Stimulated activated CD4-positive, alpha-beta T cell treated with anti-CD3 and anti-CD28 coated beads, Interleukin-1b, Interleukin-23, amount 100 ng/mL, for 4 hours (primary cell): ENCODE measurements at regions not wholly inside any gene's neighbourhood (a gene's known extent, or its start where the extent isn't known, plus 50 kb on each side); places are given as distances from the start of the nearest gene placed in this dataset.
"Not testable (repeated sequence)": the region's sequence is repeated elsewhere in the genome, so short reads cannot be mapped to it uniquely, and the experiment has no call there.

Experiments
- DNase-seq, 2 donors: peaks; one replicate each; pipeline ENCODE4 v3.0.0-alpha.2; 2020; ENCODE audit warnings: low read depth in 2 of 2

DNA sequence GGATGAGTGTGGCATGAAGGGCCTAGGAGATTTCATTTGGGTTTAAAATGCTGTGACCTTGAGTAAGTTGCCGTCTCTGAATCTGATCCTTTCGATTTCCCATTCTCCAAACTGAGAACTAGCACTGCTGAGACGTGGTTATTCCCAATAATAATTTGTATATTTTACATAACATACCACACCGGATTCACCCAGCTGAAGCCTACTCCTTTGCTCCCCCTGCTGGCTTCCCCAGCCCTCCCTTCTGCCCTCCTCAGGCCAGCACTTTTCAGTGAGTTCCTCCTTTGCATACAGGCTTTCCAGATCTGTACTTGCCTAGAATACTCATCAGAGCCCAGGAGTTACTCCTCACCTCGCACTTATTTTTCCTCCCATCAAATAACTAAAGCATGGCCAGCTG is 255.1 kb downstream of the OR4F29 start:
- not testable (repeated sequence) for DNase-seq

DNA sequence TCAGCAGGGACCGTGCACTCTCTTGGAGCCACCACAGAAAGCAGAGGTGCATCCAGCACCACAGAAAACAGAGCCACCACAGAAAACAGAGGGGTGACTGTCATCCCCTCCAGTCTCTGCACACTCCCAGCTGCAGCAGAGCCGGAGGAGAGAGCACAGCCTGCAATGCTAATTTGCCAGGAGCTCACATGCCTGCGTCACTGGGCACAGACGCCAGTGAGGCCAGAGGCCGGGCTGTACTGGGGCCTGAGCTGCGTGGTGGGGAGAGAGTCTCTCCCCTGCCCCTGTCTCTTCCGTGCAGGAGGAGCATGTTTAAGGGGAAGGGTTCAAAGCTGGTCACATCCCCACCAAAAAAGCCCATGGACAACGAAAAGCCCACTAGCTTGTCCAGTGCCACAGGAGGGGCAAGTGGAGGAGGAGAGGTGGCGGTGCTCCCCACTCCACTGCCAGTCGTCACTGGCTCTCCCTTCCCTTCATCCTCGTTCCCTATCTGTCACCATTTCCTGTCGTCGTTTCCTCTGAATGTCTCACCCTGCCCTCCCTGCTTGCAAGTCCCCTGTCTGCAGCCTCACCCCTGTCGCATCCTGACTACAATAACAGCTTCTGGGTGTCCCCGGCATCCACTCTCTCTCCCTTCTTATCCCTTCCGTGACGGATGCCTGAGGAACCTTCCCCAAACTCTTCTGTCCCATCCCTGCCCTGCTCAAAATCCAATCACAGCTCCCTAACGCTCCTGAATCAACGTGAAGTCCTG is 260.0 kb downstream of the OR4F29 start:
- not testable (repeated sequence) for DNase-seq

DNA sequence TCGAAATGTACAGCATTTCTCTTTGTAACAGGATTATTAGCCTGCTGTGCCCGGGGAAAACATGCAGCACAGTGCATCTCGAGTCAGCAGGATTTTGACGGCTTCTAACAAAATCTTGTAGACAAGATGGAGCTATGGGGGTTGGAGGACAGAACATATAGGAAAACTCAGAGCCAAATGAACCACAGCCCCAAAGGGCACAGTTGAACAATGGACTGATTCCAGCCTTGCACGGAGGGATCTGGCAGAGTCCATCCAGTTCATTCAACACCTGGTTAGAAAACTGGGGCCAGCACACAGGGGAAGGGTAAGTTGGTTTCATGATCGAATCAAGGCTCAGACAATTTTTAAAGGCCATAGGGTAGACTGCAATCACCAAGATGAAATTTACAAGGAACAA is 260.8 kb downstream of the OR4F29 start:
- not testable (repeated sequence) for DNase-seq

DNA sequence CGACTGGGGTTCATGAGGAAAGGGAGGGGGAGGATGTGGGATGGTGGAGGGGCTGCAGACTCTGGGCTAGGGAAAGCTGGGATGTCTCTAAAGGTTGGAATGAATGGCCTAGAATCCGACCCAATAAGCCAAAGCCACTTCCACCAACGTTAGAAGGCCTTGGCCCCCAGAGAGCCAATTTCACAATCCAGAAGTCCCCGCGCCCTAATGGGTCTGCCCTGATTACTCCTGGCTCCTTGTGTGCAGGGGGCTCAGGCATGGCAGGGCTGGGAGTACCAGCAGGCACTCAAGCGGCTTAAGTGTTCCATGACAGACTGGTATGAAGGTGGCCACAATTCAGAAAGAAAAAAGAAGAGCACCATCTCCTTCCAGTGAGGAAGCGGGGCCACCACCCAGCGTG is 261.6 kb downstream of the OR4F29 start:
- DNase-seq = not testable (repeated sequence)

DNA sequence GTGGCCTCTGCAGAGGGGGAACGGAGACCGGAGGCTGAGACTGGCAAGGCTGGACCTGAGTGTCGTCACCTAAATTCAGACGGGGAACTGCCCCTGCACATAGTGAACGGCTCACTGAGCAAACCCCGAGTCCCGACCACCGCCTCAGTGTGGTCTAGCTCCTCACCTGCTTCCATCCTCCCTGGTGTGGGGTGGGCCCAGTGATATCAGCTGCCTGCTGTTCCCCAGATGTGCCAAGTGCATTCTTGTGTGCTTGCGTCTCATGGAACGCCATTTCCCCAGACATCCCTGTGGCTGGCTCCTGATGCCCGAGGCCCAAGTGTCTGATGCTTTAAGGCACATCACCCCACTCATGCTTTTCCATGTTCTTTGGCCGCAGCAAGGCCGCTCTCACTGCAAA is 262.2 kb downstream of the OR4F29 start:
- DNase-seq = not testable (repeated sequence)

DNA sequence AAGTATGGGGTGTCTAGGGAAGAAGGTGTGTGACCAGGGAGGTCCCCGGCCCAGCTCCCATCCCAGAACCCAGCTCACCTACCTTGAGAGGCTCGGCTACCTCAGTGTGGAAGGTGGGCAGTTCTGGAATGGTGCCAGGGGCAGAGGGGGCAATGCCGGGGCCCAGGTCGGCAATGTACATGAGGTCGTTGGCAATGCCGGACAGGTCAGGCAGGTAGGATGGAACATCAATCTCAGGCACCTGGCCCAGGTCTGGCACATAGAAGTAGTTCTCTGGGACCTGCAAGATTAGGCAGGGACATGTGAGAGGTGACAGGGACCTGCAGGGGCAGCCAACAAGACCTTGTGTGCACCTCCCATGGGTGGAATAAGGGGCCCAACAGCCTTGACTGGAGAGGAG is 264.2 kb downstream of the OR4F29 start:
- not testable (repeated sequence) for DNase-seq

DNA sequence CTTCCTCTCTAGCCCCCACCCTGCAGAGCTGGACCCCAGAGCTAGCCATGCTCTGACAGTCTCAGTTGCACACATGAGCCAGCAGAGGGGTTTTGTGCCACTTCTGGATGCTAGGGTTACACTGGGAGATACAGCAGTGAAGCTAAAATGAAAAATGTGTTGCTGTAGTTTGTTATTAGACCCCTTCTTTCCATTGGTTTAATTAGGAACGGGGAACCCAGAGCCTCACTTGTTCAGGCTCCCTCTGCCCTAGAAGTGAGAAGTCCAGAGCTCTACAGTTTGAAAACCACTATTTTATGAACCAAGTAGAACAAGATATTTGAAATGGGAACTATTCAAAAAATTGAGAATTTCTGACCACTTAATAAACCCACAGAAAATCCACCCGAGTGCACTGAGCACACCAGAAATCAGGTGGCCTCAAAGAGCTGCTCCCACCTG is 264.8 kb downstream of the OR4F29 start:
- not testable (repeated sequence) for DNase-seq

DNA sequence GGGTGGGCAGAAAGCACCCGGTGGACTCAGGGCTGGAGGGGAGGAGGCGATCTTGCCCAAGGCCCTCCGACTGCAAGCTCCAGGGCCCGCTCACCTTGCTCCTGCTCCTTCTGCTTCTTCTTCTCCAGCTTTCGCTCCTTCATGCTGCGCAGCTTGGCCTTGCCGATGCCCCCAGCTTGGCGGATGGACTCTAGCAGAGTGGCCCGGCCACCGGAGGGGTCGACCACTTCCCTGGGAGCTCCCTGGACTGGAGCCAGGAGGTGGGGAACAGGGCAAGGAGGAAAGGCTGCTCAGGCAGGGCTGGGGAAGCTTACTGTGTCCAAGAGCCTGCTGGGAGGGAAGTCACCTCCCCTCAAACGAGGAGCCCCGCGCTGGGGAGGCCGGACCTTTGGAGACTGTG is 265.3 kb downstream of the OR4F29 start:
- DNase-seq = not testable (repeated sequence)

DNA sequence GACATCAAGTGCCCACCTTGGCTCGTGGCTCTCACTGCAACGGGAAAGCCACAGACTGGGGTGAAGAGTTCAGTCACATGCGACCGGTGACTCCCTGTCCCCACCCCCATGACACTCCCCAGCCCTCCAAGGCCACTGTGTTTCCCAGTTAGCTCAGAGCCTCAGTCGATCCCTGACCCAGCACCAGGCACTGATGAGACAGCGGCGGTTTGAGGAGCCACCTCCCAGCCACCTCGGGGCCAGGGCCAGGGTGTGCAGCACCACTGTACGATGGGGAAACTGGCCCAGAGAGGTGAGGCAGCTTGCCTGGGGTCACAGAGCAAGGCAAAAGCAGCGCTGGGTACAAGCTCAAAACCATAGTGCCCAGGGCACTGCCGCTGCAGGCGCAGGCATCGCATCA is 266.0 kb downstream of the OR4F29 start:
- DNase-seq = not testable (repeated sequence)

DNA sequence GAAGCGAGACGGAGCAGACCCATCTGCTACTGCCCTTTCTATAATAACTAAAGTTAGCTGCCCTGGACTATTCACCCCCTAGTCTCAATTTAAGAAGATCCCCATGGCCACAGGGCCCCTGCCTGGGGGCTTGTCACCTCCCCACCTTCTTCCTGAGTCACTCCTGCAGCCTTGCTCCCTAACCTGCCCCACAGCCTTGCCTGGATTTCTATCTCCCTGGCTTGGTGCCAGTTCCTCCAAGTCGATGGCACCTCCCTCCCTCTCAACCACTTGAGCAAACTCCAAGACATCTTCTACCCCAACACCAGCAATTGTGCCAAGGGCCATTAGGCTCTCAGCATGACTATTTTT is 267.2 kb downstream of the OR4F29 start:
- not testable (repeated sequence) for DNase-seq

DNA sequence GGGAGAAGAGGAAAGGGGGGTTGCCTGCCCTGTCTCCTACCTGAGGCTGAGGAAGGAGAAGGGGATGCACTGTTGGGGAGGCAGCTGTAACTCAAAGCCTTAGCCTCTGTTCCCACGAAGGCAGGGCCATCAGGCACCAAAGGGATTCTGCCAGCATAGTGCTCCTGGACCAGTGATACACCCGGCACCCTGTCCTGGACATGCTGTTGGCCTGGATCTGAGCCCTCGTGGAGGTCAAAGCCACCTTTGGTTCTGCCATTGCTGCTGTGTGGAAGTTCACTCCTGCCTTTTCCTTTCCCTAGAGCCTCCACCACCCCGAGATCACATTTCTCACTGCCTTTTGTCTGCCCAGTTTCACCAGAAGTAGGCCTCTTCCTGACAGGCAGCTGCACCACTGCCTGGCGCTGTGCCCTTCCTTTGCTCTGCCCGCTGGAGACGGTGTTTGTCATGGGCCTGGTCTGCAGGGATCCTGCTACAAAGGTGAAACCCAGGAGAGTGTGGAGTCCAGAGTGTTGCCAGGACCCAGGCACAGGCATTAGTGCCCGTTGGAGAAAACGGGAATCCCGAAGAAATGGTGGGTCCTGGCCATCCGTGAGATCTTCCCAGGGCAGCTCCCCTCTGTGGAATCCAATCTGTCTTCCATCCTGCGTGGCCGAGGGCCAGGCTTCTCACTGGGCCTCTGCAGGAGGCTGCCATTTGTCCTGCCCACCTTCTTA is 267.7 kb downstream of the OR4F29 start:
- DNase-seq = not testable (repeated sequence)

DNA sequence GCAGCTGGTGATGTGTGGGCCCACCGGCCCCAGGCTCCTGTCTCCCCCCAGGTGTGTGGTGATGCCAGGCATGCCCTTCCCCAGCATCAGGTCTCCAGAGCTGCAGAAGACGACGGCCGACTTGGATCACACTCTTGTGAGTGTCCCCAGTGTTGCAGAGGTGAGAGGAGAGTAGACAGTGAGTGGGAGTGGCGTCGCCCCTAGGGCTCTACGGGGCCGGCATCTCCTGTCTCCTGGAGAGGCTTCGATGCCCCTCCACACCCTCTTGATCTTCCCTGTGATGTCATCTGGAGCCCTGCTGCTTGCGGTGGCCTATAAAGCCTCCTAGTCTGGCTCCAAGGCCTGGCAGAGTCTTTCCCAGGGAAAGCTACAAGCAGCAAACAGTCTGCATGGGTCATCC is 268.4 kb downstream of the OR4F29 start:
- DNase-seq = not testable (repeated sequence)

DNA sequence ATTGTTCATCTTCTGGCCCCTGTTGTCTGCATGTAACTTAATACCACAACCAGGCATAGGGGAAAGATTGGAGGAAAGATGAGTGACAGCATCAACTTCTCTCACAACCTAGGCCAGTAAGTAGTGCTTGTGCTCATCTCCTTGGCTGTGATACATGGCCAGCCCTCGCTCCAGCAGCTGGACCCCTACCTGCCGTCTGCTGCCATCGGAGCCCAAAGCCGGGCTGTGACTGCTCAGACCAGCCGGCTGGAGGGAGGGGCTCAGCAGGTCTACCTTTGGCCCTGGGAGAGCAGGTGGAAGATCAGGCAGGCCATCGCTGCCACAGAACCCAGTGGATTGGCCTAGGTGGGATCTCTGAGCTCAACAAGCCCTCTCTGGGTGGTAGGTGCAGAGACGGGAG is 268.8 kb downstream of the OR4F29 start:
- DNase-seq = not testable (repeated sequence)

DNA sequence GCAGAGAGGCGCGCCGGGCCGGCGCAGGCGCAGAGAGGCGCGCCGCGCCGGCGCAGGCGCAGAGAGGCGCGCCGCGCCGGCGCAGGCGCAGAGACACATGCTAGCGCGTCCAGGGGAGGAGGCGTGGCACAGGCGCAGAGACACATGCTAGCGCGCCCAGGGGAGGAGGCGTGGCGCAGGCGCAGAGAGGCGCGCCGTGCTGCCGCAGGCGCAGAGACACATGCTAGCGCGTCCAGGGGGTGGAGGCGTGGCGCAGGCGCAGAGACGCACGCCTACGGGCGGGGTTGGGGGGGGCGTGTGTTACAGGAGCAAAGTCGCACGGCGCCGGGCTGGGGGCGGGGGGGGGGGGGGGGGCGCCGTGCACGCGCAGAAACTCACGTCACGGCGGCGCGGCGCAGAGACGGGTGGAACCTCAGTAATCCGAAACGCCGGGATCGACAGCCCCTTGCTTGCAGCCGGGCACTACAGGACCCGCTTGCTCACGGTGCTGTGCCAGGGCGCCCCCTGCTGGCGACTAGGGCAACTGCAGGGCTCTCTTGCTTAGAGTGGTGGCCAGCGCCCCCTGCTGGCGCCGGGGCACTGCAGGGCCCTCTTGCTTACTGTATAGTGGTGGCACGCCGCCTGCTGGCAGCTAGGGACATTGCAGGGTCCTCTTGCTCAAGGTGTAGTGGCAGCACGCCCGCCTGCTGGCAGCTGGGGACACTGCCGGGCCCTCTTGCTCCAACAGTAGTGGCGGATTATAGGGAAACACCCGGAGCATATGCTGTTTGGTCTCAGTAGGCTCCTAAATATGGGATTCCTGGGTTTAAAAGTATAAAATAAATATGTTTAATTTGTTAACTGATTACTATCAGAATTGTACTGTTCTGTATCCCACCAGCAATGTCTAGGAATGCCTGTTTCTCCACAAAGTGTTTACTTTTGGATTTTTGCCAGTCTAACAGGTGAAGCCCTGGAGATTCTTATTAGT is 269.9 kb downstream of the OR4F29 start:
- peak; percentile 24 to 37 for DNase-seq

DNA sequence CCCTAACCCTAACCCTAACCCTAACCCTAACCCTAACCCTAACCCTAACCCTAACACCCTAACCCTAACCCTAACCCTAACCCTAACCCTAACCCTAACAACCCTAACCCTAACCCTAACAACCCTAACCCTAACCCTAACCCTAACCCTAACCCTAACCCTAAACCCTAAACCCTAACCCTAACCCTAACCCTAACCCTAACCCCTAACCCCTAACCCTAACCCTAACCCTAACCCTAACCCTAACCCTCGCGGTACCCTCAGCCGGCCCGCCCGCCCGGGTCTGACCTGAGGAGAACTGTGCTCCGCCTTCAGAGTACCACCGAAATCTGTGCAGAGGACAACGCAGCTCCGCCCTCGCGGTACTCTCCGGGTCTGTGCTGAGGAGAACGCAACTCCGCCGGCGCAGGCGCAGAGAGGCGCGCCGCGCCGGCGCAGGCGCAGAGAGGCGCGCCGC is 270.7 kb downstream of the OR4F29 start:
- DNase-seq = not testable (repeated sequence)

DNA sequence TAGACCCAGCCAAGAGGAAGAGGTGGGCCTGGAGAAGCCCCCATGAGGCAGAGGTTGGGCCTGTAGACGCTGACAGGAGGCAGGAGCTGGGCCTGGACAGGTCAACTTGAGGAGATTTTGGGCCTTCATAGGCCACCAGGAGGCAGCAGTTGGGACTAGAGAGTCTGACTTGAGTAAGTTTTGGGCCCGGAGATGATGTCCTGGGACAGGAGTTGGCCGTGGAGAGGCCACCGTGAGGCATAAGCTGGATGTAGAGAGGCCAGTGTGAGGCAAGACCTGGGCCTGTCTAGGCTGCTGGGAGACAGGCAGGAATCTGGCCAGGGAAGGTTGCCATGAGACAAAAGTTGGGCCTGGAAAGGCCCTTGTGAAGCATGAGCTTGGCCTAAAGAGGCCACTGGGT is 312.6 kb downstream of the OR4F29 start:
- not testable (repeated sequence) for DNase-seq

DNA sequence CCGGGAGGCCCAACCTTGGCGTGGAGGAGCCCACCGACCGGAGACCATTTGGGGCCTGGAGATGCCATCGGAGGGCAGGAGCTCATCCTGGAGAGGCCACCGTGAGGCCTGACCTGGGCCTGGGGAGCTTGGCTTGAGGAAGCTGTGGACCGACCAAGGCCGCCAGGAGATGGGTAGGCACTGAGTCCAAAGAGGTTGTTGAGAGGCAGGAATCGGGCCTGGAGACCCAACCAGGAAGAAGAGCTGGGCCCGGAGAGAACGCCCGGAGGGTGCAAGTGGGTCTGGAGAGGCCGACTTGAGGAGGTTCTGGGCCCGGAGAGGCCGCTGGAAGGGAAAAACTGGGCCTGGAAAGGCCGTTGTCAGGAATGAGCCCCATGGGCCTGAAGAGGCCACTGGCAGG is 313.8 kb downstream of the OR4F29 start:
- not testable (repeated sequence) for DNase-seq

DNA sequence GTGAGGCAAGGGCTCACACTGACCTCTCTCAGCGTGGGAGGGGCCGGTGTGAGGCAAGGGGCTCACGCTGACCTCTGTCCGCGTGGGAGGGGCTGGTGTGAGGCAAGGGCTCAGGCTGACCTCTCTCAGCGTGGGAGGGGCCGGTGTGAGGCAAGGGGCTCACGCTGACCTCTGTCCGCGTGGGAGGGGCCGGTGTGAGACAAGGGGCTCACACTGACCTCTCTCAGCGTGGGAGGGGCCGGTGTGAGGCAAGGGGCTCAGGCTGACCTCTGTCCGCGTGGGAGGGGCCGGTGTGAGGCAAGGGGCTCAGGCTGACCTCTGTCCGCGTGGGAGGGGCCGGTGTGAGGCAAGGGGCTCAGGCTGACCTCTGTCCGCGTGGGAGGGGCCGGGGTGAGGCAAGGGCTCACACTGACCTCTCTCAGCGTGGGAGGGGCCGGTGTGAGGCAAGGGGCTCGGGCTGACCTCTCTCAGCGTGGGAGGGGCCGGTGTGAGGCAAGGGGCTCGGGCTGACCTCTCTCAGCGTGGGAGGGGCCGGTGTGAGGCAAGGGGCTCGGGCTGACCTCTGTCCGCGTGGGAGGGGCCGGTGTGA is 315.0 kb downstream of the OR4F29 start:
- not testable (repeated sequence) for DNase-seq

DNA sequence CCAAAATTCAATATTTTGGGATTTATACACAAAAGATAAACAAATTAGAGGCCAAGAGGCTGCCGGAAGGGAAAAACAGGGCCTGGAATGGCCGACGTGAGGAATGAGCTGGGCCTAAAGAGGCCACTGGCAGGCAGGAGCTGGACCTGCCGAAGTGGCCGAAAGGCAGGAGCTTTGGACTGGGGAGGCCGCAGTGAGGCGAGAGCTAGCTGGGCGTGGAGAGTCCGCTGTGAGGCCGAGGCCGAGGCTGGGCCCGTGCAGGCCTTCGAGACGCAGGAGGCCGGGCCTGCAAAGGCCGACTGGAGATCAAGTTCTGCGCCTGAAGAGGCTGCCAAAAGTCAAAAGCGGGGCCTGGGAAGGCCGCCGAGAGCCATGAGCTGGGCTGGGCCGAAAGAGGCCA is 316.5 kb downstream of the OR4F29 start:
- not testable (repeated sequence) for DNase-seq

DNA sequence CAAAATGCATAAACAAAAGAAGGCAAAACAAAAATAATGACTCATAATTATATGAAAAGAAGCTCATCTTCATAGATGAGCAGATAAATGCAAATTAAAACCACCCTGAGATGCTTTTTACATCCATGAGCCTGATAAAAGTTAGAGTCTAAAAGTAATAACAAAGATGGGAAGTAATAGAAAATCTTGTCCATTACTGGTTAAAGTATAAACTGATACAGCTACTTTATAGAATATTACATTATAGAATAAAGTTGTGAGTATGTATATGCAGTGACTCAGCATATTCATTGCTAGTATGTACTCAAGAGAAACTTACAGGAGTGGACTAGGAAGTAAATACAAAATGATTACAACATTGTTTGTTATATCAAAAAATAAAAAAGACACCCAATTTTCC is 333.0 kb downstream of the OR4F29 start:
- DNase-seq = not testable (repeated sequence)

DNA sequence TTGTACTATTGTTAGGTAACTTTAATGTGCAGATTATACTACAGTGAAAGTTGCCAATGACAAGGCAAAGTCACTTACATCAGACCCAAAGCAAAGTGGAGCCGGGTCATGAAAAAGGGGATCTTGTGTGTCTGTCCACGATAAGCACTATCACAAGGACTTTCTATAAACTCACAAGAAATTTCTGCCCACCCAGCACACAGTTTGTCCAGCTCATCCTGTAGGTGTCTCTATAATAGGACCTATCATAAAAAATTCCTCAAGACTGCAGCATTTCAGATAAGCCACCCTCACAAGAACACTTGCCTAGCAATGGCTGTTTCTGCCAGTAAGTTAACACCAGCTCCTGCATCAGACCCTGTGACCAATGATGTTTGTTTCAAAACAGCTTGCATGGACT is 335.9 kb downstream of the OR4F29 start:
- DNase-seq = not testable (repeated sequence)
